Keratinocyte (primary cell): ENCODE measurements at regions not wholly inside any gene's neighbourhood (a gene's known extent, or its start where the extent isn't known, plus 50 kb on each side); places are given as distances from the start of the nearest gene placed in this dataset.

Experiments used
- EZH2 ChIP-seq: IDR thresholded peaks from one replicate; pipeline ENCODE4 v1.6.1; 2012; ENCODE audit warnings: inconsistent platforms, mild to moderate bottlenecking, low read length, moderate library complexity
- TF ChIP-seq, protein P1 (sequence below), 3 experiments: IDR thresholded peaks in 1 of 3; conservative IDR thresholded peaks in 1 of 3; optimal IDR thresholded peaks in 1 of 3; 2 replicates in 2 of 3; 3 replicates in 1 of 3; pipeline versions ENCODE3 to v1.5.1; 2011; ENCODE audit warnings: low read length in 3 of 3, mild to moderate bottlenecking in 3 of 3, moderate library complexity in 2 of 3, control low read depth in 1 of 3, inconsistent platforms in 1 of 3; ENCODE audit not compliant: insufficient read depth in 2 of 3; ENCODE audit errors: extremely low read depth in 1 of 3

DNA sequence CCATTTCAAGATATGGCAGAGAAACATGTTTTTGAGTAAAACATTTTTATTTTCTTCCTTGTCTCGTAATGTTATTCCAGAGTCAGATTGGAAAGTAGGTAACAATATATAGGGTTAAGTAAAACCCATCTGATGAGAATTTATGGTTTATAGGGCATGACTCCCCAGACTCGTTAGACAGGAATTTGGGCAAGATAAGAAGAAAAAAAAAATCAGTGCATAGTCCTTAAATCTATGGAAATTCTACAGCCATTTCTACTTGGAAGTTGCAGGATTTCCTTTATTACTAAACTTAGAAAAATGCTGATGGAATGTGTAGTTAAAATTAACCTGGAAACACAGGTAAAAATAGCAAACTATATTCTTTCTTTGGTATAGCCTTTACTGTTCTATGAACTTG lies 366.1 kb upstream of the MAGEB16 start:
- no peak for TF ChIP-seq EZH2
- TF ChIP-seq, protein P1, sequence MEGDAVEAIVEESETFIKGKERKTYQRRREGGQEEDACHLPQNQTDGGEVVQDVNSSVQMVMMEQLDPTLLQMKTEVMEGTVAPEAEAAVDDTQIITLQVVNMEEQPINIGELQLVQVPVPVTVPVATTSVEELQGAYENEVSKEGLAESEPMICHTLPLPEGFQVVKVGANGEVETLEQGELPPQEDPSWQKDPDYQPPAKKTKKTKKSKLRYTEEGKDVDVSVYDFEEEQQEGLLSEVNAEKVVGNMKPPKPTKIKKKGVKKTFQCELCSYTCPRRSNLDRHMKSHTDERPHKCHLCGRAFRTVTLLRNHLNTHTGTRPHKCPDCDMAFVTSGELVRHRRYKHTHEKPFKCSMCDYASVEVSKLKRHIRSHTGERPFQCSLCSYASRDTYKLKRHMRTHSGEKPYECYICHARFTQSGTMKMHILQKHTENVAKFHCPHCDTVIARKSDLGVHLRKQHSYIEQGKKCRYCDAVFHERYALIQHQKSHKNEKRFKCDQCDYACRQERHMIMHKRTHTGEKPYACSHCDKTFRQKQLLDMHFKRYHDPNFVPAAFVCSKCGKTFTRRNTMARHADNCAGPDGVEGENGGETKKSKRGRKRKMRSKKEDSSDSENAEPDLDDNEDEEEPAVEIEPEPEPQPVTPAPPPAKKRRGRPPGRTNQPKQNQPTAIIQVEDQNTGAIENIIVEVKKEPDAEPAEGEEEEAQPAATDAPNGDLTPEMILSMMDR (optimal IDR thresholded peaks at IDR 0.05 in 1 of 3, IDR thresholded peaks at IDR 0.05 in 1 of 3, conservative IDR thresholded peaks at IDR 0.05 in 1 of 3; ENCODE audit: extremely low read depth in 1 of 3, insufficient read depth in 2 of 3, low read length in 3 of 3), result no peak
